GM21526 (cell line): ENCODE measurements at regions not wholly inside any gene's neighbourhood (a gene's known extent, or its start where the extent isn't known, plus 50 kb on each side); places are given as distances from the start of the nearest gene placed in this dataset.

Experiments used
- ATAC-seq: cut with Tn5 transposase; IDR thresholded peaks from one replicate; pipeline ENCODE4 v1.9.1; 2021; ENCODE audit warnings: moderate library complexity; ENCODE audit not compliant: unreplicated experiment, low FRiP score

DNA sequence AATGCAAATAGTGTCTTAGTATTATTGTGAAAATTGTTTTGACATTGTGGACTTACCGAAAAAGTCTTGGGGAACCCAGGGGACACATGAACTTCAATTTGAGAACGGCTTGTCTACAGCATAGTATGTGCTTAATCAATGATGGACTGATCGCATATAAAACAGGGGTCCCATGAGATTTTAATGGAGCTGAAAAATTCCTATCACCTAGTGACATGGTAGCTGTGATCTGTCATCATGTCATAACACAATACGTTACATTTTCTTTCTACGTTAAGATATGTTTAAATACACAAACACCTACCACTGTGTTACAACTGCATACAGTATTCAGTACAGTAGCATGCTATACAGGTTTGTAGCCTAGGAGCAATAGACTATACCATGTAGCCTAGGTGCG lies 153.3 kb upstream of the FOXD3 start:
- ATAC-seq, result no peak

DNA sequence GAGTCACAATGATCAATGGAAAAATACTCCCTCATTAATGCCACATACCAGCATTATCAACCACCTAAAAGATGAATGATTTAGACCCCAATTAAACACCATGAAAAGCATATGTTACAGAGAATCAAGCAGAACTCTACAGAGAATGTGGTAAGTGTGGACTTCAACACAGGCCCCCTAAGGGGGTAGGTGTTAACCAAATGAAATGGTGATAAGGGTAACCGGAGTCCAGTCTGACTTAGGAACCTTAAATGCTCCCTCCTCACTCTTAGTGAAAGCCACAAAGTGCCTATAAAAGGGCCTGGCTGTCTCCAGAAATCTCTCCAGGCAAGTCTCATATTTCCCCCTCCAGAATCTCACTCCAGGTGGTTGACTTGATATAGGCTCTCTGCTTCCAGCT lies 149.2 kb upstream of the FOXD3 start:
- ATAC-seq, result no peak

DNA sequence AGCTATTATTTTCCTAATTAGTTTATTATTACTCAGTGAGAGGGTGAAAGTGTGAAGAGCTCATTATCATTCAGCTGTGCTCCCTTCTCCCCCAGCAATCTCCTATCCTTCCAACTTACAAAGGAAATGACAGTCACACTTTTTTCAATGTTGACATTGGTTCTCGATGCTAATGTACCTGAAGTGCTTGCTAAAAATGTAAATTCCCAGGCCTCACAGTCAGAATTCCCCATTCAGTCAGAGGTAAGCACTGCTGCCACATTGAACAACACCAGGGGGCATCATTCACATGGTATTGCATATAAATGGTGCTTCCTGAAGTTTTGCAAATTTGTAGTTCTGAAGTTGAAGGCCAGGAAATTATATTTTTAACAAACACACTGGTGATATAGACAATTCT lies 132.7 kb upstream of the FOXD3 start:
- ATAC-seq, result no peak

GRCh38 chr1:63190171-63190570 lies 132.2 kb upstream of the FOXD3 start:
- no peak for ATAC-seq

GRCh38 chr1:63198871-63199394 lies 123.4 kb upstream of the FOXD3 start:
- ATAC-seq, result no peak

DNA sequence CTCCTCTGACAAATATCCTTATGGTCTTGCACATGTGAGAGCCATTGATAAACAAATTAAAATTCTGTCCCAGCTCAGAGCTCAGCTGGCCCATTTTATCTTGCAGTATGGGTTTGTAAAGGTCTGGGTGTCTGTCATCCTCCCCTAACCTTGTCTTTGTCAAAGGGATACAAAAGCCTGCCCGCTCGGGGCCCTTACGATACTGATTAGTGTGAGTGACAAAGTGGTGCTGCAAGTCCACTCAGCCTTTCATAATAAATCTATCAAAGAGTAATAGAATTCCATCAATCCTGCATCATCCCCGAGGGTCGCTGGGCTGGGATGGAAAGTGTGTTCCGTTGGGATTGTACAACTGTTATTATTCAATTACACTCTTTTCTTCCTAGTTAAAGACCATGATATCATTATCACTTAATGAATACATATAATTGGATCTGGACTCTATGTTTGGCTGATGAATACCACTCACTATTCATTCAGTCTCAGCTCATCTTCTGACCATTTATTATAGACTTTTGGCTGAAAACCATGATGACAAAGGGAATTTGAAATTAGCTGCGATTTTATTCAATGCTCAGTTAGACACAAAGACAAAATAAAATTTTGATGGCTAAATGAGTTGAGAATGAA lies 122.5 kb upstream of the FOXD3 start:
- no peak for ATAC-seq

GRCh38 chr1:63200676-63201075 lies 121.7 kb upstream of the FOXD3 start:
- ATAC-seq, result no peak

DNA sequence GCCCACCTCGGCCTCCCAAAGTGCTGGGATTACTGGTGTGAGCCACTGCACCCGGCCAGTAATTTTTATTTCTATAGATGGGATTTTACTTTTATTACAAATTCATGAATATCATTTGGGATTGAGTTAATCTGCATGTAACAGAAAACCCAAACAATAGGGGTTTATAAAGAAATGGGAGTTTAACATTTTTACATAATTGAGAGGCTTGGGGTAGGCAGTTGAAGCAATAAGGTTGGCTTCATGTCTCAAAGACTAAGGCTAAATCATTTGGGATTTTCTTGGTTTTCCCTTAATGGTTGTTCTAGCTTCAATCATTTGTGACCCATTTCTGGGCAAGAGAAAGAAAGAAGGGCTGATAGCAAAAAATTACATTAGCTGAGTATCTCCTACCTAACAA lies 118.7 kb upstream of the FOXD3 start:
- ATAC-seq, result no peak

GRCh38 chr1:63205776-63206175 lies 116.6 kb upstream of the FOXD3 start:
- no peak for ATAC-seq

DNA sequence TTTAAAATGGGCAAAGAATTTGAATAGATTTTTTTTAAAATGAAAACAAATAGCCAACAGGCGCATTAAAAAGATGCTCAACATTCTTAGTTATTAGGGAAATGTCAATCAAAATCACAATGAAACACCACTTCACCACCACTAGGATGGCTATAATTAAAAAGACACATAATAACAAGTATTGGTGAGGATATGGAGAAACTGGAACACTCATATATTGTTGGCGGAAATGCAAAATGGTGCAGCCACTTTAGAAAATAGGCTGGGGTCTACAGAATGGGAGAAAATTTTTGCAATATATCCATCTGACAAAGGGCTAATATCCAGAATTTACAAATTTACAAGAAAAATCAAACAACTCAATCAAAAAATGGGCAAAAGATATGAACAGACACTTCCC lies 107.8 kb upstream of the FOXD3 start:
- no peak for ATAC-seq

DNA sequence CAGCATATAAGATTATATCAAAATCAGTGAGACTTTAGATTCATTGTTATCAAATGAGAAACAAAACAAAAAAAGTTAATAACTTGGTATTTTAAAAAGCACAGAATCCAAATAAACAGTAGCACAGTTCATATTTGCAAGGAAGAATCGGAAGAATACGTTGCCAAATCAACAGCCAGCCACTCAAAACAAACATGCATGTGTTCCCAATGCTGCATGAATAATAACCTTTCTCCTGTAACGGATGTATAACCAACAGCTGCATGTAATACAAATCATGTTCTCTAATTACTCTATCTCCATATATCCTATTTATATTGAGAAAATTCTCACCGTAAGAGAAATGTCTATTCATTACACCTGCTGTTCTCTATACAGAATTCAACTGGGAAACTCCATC lies 98.9 kb upstream of the FOXD3 start:
- ATAC-seq, result no peak

GRCh38 chr1:63230722-63231121 lies 91.6 kb upstream of the FOXD3 start:
- no peak for ATAC-seq

- ATAC-seq, result no peak
Observed at GRCh38 chr1:63238721-63239120, 83.6 kb upstream of the FOXD3 start.

DNA sequence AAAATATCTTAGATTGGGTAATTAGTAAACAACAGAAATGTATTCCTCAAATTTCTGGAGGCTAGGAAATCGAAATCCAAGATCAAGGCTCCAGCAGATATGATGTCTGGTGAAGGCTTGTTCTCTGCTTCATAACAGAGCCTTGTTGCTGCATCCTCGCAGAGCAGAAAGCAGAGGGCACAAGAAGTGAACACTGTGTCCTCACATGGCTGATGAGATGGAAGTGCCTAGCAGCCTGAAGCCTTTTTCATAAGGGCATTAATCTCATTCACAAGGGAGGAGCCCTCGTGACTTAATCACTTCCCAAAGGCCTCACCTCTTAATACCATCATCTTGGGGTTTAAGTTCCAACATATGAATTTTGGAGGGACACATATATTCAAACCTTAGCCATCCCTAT lies 77.2 kb upstream of the FOXD3 start:
- no peak for ATAC-seq

GRCh38 chr1:63248216-63248615 lies 74.2 kb upstream of the FOXD3 start:
- no peak for ATAC-seq

DNA sequence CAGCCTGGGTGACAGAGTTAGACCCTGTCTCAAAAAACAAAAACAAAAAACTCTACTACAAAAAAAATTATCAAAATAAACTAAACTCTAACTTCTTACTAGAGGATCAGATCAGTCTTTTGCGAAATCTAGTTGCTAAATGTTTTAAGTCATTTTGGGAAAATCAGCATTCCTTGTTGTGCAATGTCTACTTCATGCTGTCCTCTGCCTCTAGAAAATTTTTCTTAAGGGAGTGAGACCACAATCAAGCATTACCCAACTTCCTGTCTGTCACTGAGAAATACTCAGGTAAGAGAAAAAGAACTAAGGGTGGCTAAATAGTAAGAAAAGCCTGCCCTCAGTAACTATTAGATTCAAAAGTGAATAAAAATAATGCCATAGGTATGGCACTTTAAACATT lies 67.2 kb upstream of the FOXD3 start:
- no peak for ATAC-seq

DNA sequence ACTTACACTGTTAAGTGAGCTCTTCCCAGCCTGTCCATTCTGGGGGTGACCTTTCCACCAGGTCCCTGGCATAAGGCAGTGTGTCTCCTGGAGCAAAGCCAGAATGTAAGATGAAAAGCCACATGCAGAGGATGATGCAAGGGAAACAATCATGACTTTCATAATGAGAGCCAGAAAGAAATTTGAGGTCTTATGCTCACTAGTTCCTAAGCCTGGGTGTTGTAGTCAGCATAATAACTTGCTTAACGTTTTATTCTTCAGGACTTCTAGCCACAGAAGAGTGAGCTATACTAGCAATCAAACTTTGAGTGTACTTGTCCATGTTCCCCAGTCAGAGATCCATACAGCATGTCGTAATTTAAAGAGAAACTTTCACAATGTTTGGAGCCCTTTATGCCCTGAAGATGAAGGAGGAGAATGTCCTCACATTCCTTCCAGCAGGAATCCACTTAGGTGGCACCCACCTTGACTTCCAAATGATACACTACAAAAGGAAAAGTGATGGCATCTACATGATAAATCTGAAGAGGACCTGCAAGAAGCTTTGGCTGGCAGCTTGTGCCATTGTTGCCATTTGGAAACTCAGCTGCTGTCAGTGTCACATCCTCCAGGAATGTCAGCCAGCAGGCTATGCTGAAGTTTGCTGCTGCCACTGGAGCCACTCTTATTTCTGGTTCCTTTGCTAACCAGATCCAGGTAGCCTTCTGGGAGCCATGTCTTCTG lies 60.5 kb upstream of the FOXD3 start:
- no peak for ATAC-seq

- ATAC-seq, result no peak
Observed at GRCh38 chr1:63262459-63262770, 60.0 kb upstream of the FOXD3 start.

DNA sequence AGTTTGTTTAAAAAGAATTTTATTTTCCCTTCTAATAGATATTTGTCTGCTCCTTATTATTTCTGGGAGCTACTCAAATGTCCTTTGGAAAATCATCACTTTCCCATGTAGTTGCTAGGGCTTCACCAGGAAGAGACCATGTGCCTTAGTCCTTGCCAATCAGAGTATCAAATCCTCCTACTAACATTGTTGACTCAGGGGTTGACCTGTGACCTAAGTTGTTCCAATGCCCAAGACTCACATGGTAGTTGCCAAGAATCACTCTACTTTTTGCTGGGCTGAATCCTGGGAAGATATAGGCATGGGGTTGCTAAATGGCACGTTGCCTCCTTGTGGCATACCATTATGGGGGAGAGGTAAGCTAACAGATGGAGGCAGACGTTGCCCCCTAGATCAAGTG lies 58.2 kb upstream of the FOXD3 start:
- no peak for ATAC-seq

- ATAC-seq, result no peak
Observed at GRCh38 chr1:63266857-63267256, 55.5 kb upstream of the FOXD3 start.

- ATAC-seq, result no peak
Observed at GRCh38 chr1:63268876-63269275, 53.5 kb upstream of the FOXD3 start.

- no peak for ATAC-seq
Observed at GRCh38 chr1:63269571-63269970, 52.8 kb upstream of the FOXD3 start.
